ENCODE measurements at regions not wholly inside any gene's neighbourhood (a gene's known extent, or its start where the extent isn't known, plus 50 kb on each side); places are given as distances from the start of the nearest gene placed in this dataset.

- TF ChIP-seq CTCF (IDR thresholded peaks at IDR 0.05; ENCODE audit: borderline replicate concordance, extremely low read depth, low read length, poor library complexity, severe bottlenecking) (no peak), EZH2 (IDR thresholded peaks at IDR 0.05; ENCODE audit: borderline replicate concordance, low read depth, low read length, severe bottlenecking) (no peak)
Measured at GRCh38 chr2:173588931-173589369, 234.3 kb downstream of the CDCA7 start.

All from DND-41 (cell line).